Loucy (cell line): ENCODE measurements at regions not wholly inside any gene's neighbourhood (a gene's known extent, or its start where the extent isn't known, plus 50 kb on each side); places are given as distances from the start of the nearest gene placed in this dataset.

Experiments
- H2AFZ ChIP-seq: fragments of 200-600 bp; sonication (generic); 2 replicates; pipeline ENCODE4 v1.6.0; 2016; ENCODE audit warnings: antibody characterized with exemption, mild to moderate bottlenecking, low read length, moderate library complexity
- H3F3A ChIP-seq: fragments of 200-600 bp; 2 replicates; pipeline ENCODE4 v1.6.0; 2016; ENCODE audit warnings: antibody characterized with exemption, low read depth, mild to moderate bottlenecking
- H3K27me3 ChIP-seq: fragments of 200-600 bp; sonication (generic); 2 replicates; pipeline ENCODE4 v1.6.1; 2014; ENCODE audit warnings: low read length, mild to moderate bottlenecking; ENCODE audit not compliant: insufficient read depth, poor library complexity, severe bottlenecking
- H3K36me3 ChIP-seq: fragments of 200-600 bp; sonication (generic); 2 replicates; pipeline ENCODE4 v1.6.1; 2016; ENCODE audit warnings: low read length; ENCODE audit not compliant: insufficient read depth
- H3K4me1 ChIP-seq: fragments of 200-600 bp; sonication (generic); 2 replicates; pipeline ENCODE4 v1.5.1; 2014; ENCODE audit warnings: low read length, mild to moderate bottlenecking; ENCODE audit not compliant: insufficient read depth, poor library complexity, severe bottlenecking
- H3K4me2 ChIP-seq: fragments of 200-600 bp; sonication (generic); 2 replicates; pipeline ENCODE4 v1.6.0; 2014; ENCODE audit warnings: antibody characterized with exemption, low read length, low read depth, mild to moderate bottlenecking; ENCODE audit not compliant: poor library complexity, severe bottlenecking
- H3K4me3 ChIP-seq: fragments of 200-600 bp; sonication (generic); 2 replicates; pipeline ENCODE4 v1.5.1; 2014; ENCODE audit warnings: low read length, mild to moderate bottlenecking, mixed read lengths; ENCODE audit not compliant: poor library complexity, severe bottlenecking
- H3K79me2 ChIP-seq: fragments of 200-600 bp; sonication (generic); 2 replicates; pipeline ENCODE4 v1.6.1; 2014; ENCODE audit warnings: low read length; ENCODE audit not compliant: insufficient read depth
- H3K9ac ChIP-seq: fragments of 200-600 bp; sonication (generic); 2 replicates; pipeline ENCODE4 v1.6.0; 2014; ENCODE audit warnings: mild to moderate bottlenecking, low read depth, low read length, moderate library complexity; ENCODE audit not compliant: poor library complexity, severe bottlenecking
- H3K9me2 ChIP-seq: fragments of 200-600 bp; sonication (generic); replicated peaks from 2 replicates; pipeline ENCODE4 v1.6.1; 2016; ENCODE audit warnings: low read depth, low read length, mixed read lengths
- H3K9me3 ChIP-seq: fragments of 200-600 bp; sonication (generic); 2 replicates; pipeline ENCODE4 v1.6.1; 2014; ENCODE audit warnings: mild to moderate bottlenecking, antibody characterized with exemption, low read length, low read depth; ENCODE audit not compliant: insufficient read depth
- H4K20me1 ChIP-seq: fragments of 200-600 bp; sonication (generic); 2 replicates; pipeline ENCODE4 v1.6.0; 2014; ENCODE audit warnings: antibody characterized with exemption, low read length, mild to moderate bottlenecking; ENCODE audit not compliant: insufficient read depth, poor library complexity, severe bottlenecking
- CTCF ChIP-seq: fragments of 200-600 bp; sonication (generic); conservative IDR thresholded peaks from 2 replicates; pipeline ENCODE4 v1.5.1; 2014; ENCODE audit warnings: mild to moderate bottlenecking, antibody characterized with exemption, low read length
- EZH2phosphoT487 ChIP-seq: fragments of 200-600 bp; IDR thresholded peaks from 2 replicates; pipeline ENCODE4 v1.6.1; 2018; ENCODE audit warnings: antibody characterized with exemption, mild to moderate bottlenecking, moderate library complexity, borderline replicate concordance

GRCh38 chr4:12562476-12563140 is 921.5 kb downstream of the RAB28 start:
- Histone ChIP-seq H3K9ac (no peak overlapping the region), H3K9me3 (no peaks in the 10 kb centered on the region), H3K4me1 (no peaks in the 10 kb centered on the region), H3K9me2 (no peaks in the 10 kb centered on the region), H3K79me2 (no peaks in the 10 kb centered on the region), H3K36me3 (no peaks in the 10 kb centered on the region), H4K20me1 (no peaks in the 10 kb centered on the region), H3K27me3 (no peaks in the 10 kb centered on the region), H3K4me3 (no peak overlapping the region), H2AFZ (no peak overlapping the region), H3F3A (no peaks in the 10 kb centered on the region), H3K4me2 (no peak overlapping the region)
- TF ChIP-seq EZH2phosphoT487 (no peak), CTCF (no peak)

GRCh38 chr4:12562021-12562420 is 922.1 kb downstream of the RAB28 start:
- Histone ChIP-seq H3K9me2 (no peaks in the 10 kb centered on the region), H3K36me3 (no peaks in the 10 kb centered on the region), H3K4me3 (no peak overlapping the region), H3K4me2 (no peak overlapping the region), H3K4me1 (no peaks in the 10 kb centered on the region), H3K9ac (no peak overlapping the region), H3K9me3 (no peaks in the 10 kb centered on the region), H3F3A (no peaks in the 10 kb centered on the region), H4K20me1 (no peaks in the 10 kb centered on the region), H3K79me2 (no peaks in the 10 kb centered on the region), H3K27me3 (no peaks in the 10 kb centered on the region), H2AFZ (no peak overlapping the region)
- TF ChIP-seq EZH2phosphoT487, result no peak
- TF ChIP-seq CTCF, result no peak

- Histone ChIP-seq H4K20me1 (no peaks in the 10 kb centered on the region), H3K9ac (no peak overlapping the region), H3K4me3 (no peak overlapping the region), H3F3A (no peaks in the 10 kb centered on the region), H3K9me3 (no peaks in the 10 kb centered on the region), H3K9me2 (no peaks in the 10 kb centered on the region), H3K4me1 (no peaks in the 10 kb centered on the region), H2AFZ (no peak overlapping the region), H3K79me2 (no peaks in the 10 kb centered on the region), H3K4me2 (no peak overlapping the region), H3K27me3 (no peaks in the 10 kb centered on the region), H3K36me3 (no peaks in the 10 kb centered on the region)
- TF ChIP-seq CTCF (no peak), EZH2phosphoT487 (no peak)
Measured at GRCh38 chr4:12555011-12555410, 929.1 kb downstream of the RAB28 start.
